ENCODE measurements at regions not wholly inside any gene's neighbourhood (a gene's known extent, or its start where the extent isn't known, plus 50 kb on each side); places are given as distances from the start of the nearest gene placed in this dataset.

GRCh38 chr3:170792471-170792870 is 77.5 kb downstream of the RPL22L1 start:
- H3K27me3 Mint-ChIP-seq, result peaks cover 8% of the 10 kb centered on the region
- H2AFZ ChIP-seq (ENCODE audit: insufficient read depth, low read depth, low read length, poor library complexity, severe bottlenecking), result no peak overlapping the region
- CTCF ChIA-PET, result interaction anchor here (1.1 kb wide), 1 partner anchor 19 kb away, joined by 3 read pairs; no protein-coding TSS in a partner anchor

GRCh38 chr3:170790647-170791046 is 79.3 kb downstream of the RPL22L1 start:
- peaks cover 0 to 2% (median 0%) of the 10 kb centered on the region in 4 experiments for H3K27me3 ChIP-seq (replicated peaks in 1 of 4; ENCODE audit: control extremely low read depth in 1 of 4, control insufficient read depth in 3 of 4, insufficient read depth in 4 of 4, low read length in 3 of 4)
- POLR2A ChIA-PET, result no interaction called here
- intact Hi-C loops (cut with micrococcal nuclease), result no loop called here
- H3K4me3 Mint-ChIP-seq, result no peak overlapping the region
- CTCF ChIA-PET, result interaction anchor here (1.2 kb wide), 1 partner anchor 21 kb away, joined by 3 read pairs; no protein-coding TSS in a partner anchor
- H2AFZ ChIP-seq (ENCODE audit: insufficient read depth, low read depth, low read length, poor library complexity, severe bottlenecking), result no peak overlapping the region
- no CpG with 5 or more reads among the region's 1 CpG for WGBS (ENCODE audit: insufficient coverage)
- DNase-seq, result no peak
- H3K4me3 ChIP-seq (ENCODE audit: control extremely low read depth in 1 of 5, extremely low read depth in 1 of 5, insufficient read depth in 1 of 5, low read depth in 2 of 5, low read length in 4 of 5), result no peak overlapping the region
- no peak overlapping the region for H3K9ac ChIP-seq (ENCODE audit: low read length)
- no peaks in the 10 kb centered on the region for H3K4me1 Mint-ChIP-seq
- H3K27ac Mint-ChIP-seq, result no peak overlapping the region
- H3K4me1 ChIP-seq (ENCODE audit: control insufficient read depth in 2 of 2, insufficient read depth in 2 of 2, low read length in 2 of 2), result no peaks in the 10 kb centered on the region
- ATAC-seq (ENCODE audit: low read depth), result no peak
- no peaks in the 10 kb centered on the region for H3K79me2 ChIP-seq (ENCODE audit: control insufficient read depth, insufficient read depth, low read length)
- no peak overlapping the region for H3K27ac ChIP-seq (ENCODE audit: low read length in 2 of 2)
- H3K4me2 ChIP-seq (replicated peaks; ENCODE audit: low read depth, low read length, poor library complexity, severe bottlenecking), result no peak overlapping the region
- H3K9me3 ChIP-seq (ENCODE audit: control extremely low read depth in 1 of 3, control insufficient read depth in 2 of 3, insufficient read depth in 1 of 3, low read length in 2 of 3), result peaks cover 0 to 4% (median 0%) of the 10 kb centered on the region in 3 donors
- no peaks in the 10 kb centered on the region for H3K9me3 Mint-ChIP-seq (ENCODE audit: insufficient read depth)
- TF ChIP-seq CTCF (IDR thresholded peaks at IDR 0.05) (no peak), EZH2 (IDR thresholded peaks at IDR 0.05; ENCODE audit: borderline replicate concordance, insufficient read depth, low read depth, low read length, poor library complexity, severe bottlenecking) (no peak)
- peaks cover 10% of the 10 kb centered on the region for H3K27me3 Mint-ChIP-seq
- H4K20me1 ChIP-seq (ENCODE audit: control insufficient read depth, insufficient read depth, low read length, poor library complexity, severe bottlenecking), result no peaks in the 10 kb centered on the region
- no peaks in the 10 kb centered on the region for H3K36me3 ChIP-seq (replicated peaks in 1 of 2; ENCODE audit: control extremely low read depth in 1 of 2, control insufficient read depth in 1 of 2, extremely low read depth in 1 of 2, insufficient read depth in 2 of 2, low read length in 1 of 2)

More at GRCh38 chr3:170792471-170792870, 77.5 kb downstream of the RPL22L1 start:
- intact Hi-C loops (cut with micrococcal nuclease), result no loop called here
- H3K9me3 Mint-ChIP-seq (ENCODE audit: insufficient read depth), result no peaks in the 10 kb centered on the region
- no peak overlapping the region for H3K4me3 Mint-ChIP-seq
- ATAC-seq (ENCODE audit: low read depth) (no peak), DNase-seq (no peak)
- Histone ChIP-seq H3K4me3 (ENCODE audit: control extremely low read depth in 1 of 5, extremely low read depth in 1 of 5, insufficient read depth in 1 of 5, low read depth in 2 of 5, low read length in 4 of 5) (no peak overlapping the region), H3K9ac (ENCODE audit: low read length) (no peak overlapping the region), H3K27ac (ENCODE audit: low read length in 2 of 2) (no peak overlapping the region), H3K4me2 (replicated peaks; ENCODE audit: low read depth, low read length, poor library complexity, severe bottlenecking) (no peak overlapping the region), H3K4me1 (ENCODE audit: control insufficient read depth in 2 of 2, insufficient read depth in 2 of 2, low read length in 2 of 2) (no peaks in the 10 kb centered on the region), H3K9me3 (ENCODE audit: control extremely low read depth in 1 of 3, control insufficient read depth in 2 of 3, insufficient read depth in 1 of 3, low read length in 2 of 3) (peaks cover 0 to 4% (median 0%) of the 10 kb centered on the region in 3 donors), H3K36me3 (replicated peaks in 1 of 2; ENCODE audit: control extremely low read depth in 1 of 2, control insufficient read depth in 1 of 2, extremely low read depth in 1 of 2, insufficient read depth in 2 of 2, low read length in 1 of 2) (no peaks in the 10 kb centered on the region), H3K79me2 (ENCODE audit: control insufficient read depth, insufficient read depth, low read length) (no peaks in the 10 kb centered on the region), H4K20me1 (ENCODE audit: control insufficient read depth, insufficient read depth, low read length, poor library complexity, severe bottlenecking) (no peaks in the 10 kb centered on the region), H3K27me3 (replicated peaks in 1 of 4; ENCODE audit: control extremely low read depth in 1 of 4, control insufficient read depth in 3 of 4, insufficient read depth in 4 of 4, low read length in 3 of 4) (peaks cover 0 to 2% (median 0%) of the 10 kb centered on the region in 4 experiments)
- POLR2A ChIA-PET, result no interaction called here
- H3K4me1 Mint-ChIP-seq, result no peaks in the 10 kb centered on the region
- H3K27ac Mint-ChIP-seq, result no peak overlapping the region
- TF ChIP-seq EZH2 (IDR thresholded peaks at IDR 0.05; ENCODE audit: borderline replicate concordance, insufficient read depth, low read depth, low read length, poor library complexity, severe bottlenecking) (no peak), CTCF (IDR thresholded peaks at IDR 0.05) (no peak)
- WGBS (ENCODE audit: insufficient coverage), result 57% methylated on average over 1 of the region's 1 CpG
